ENCODE measurements at regions not wholly inside any gene's neighbourhood (a gene's known extent, or its start where the extent isn't known, plus 50 kb on each side); places are given as distances from the start of the nearest gene placed in this dataset.

DNA sequence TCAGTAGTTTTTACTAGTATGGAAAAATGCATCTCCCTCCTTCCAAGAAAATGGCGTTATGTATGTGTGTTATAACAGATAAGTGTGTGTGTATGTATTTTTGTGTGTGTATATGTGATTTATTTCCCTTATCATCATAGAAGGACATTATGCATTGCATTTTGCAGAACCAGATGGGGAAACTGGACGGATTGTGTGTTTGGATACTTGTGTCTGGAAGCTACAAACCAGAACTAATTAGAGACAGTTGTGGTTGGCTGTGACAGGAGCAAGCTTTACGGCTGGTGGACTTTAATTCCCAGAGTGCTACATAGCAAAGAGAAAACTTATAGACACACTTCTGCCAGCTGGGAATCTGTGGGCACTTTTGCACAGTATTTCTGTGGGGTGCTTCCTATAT is 162.5 kb downstream of the RWDD3 start:
- no peak overlapping the region for H3K4me3 ChIP-seq (ENCODE audit: low read length, poor library complexity, severe bottlenecking)
- no peaks in the 10 kb centered on the region for H3K9me3 ChIP-seq (ENCODE audit: insufficient read depth, low read depth, low read length)
- no peak overlapping the region for H2AFZ ChIP-seq (ENCODE audit: low read length)
- no peaks in the 10 kb centered on the region for H3K27me3 ChIP-seq (ENCODE audit: insufficient read depth, low read length, poor library complexity, severe bottlenecking)
- no peak overlapping the region for H3K9ac ChIP-seq (ENCODE audit: low read depth, low read length, poor library complexity, severe bottlenecking)
- no peaks in the 10 kb centered on the region for H3F3A ChIP-seq (ENCODE audit: low read depth)
- TF ChIP-seq CTCF (conservative IDR thresholded peaks at IDR 0.05; ENCODE audit: low read length) (no peak), EZH2phosphoT487 (IDR thresholded peaks at IDR 0.05; ENCODE audit: borderline replicate concordance) (no peak)
- no peak overlapping the region for H3K4me2 ChIP-seq (ENCODE audit: low read depth, low read length, poor library complexity, severe bottlenecking)
- no peaks in the 10 kb centered on the region for H3K36me3 ChIP-seq (ENCODE audit: insufficient read depth, low read length)
- H3K9me2 ChIP-seq (replicated peaks; ENCODE audit: low read depth, low read length): no peaks in the 10 kb centered on the region
- no peaks in the 10 kb centered on the region for H3K79me2 ChIP-seq (ENCODE audit: insufficient read depth, low read length)
- H4K20me1 ChIP-seq (ENCODE audit: insufficient read depth, low read length, poor library complexity, severe bottlenecking): no peaks in the 10 kb centered on the region
- no peaks in the 10 kb centered on the region for H3K4me1 ChIP-seq (ENCODE audit: insufficient read depth, low read length, poor library complexity, severe bottlenecking)

DNA sequence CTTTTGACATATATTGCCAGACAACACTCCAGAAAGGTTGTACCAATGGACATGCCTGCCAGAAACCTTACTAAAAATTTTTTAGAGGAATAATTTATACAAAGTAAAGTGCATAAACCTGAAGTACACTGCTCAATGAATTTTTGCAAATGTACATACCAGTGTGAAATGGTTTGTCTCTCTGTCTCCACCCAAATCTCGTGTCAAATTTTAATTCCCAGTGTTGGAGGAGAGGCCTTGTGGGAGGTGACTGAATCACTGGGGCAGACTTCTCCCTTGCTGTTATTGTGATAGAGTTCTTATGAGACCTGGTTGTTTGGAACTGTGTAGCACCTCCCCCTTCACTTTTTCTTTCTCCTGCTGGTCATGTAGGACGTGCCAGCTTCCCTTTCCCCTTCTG is 168.8 kb downstream of the RWDD3 start:
- no peaks in the 10 kb centered on the region for H3K36me3 ChIP-seq (ENCODE audit: insufficient read depth, low read length)
- no peak overlapping the region for H3K4me2 ChIP-seq (ENCODE audit: low read depth, low read length, poor library complexity, severe bottlenecking)
- H3K27me3 ChIP-seq (ENCODE audit: insufficient read depth, low read length, poor library complexity, severe bottlenecking): no peaks in the 10 kb centered on the region
- no peak overlapping the region for H2AFZ ChIP-seq (ENCODE audit: low read length)
- TF ChIP-seq CTCF (conservative IDR thresholded peaks at IDR 0.05; ENCODE audit: low read length): no peak
- no peak for TF ChIP-seq EZH2phosphoT487 (IDR thresholded peaks at IDR 0.05; ENCODE audit: borderline replicate concordance)
- no peaks in the 10 kb centered on the region for H3K9me3 ChIP-seq (ENCODE audit: insufficient read depth, low read depth, low read length)
- H3K79me2 ChIP-seq (ENCODE audit: insufficient read depth, low read length): no peaks in the 10 kb centered on the region
- no peaks in the 10 kb centered on the region for H3K4me1 ChIP-seq (ENCODE audit: insufficient read depth, low read length, poor library complexity, severe bottlenecking)
- H3F3A ChIP-seq (ENCODE audit: low read depth): no peaks in the 10 kb centered on the region
- no peaks in the 10 kb centered on the region for H4K20me1 ChIP-seq (ENCODE audit: insufficient read depth, low read length, poor library complexity, severe bottlenecking)
- H3K9ac ChIP-seq (ENCODE audit: low read depth, low read length, poor library complexity, severe bottlenecking): no peak overlapping the region
- H3K9me2 ChIP-seq (replicated peaks; ENCODE audit: low read depth, low read length): no peaks in the 10 kb centered on the region
- no peak overlapping the region for H3K4me3 ChIP-seq (ENCODE audit: low read length, poor library complexity, severe bottlenecking)

- no peaks in the 10 kb centered on the region for H3K9me2 ChIP-seq (replicated peaks; ENCODE audit: low read depth, low read length)
- H3K9ac ChIP-seq (ENCODE audit: low read depth, low read length, poor library complexity, severe bottlenecking): no peak overlapping the region
- no peaks in the 10 kb centered on the region for H3K9me3 ChIP-seq (ENCODE audit: insufficient read depth, low read depth, low read length)
- H3K36me3 ChIP-seq (ENCODE audit: insufficient read depth, low read length): no peaks in the 10 kb centered on the region
- TF ChIP-seq CTCF (conservative IDR thresholded peaks at IDR 0.05; ENCODE audit: low read length) (no peak), EZH2phosphoT487 (IDR thresholded peaks at IDR 0.05; ENCODE audit: borderline replicate concordance) (no peak)
- H3F3A ChIP-seq (ENCODE audit: low read depth): no peaks in the 10 kb centered on the region
- H3K79me2 ChIP-seq (ENCODE audit: insufficient read depth, low read length): no peaks in the 10 kb centered on the region
- H2AFZ ChIP-seq (ENCODE audit: low read length): no peak overlapping the region
- H3K4me3 ChIP-seq (ENCODE audit: low read length, poor library complexity, severe bottlenecking): no peak overlapping the region
- H4K20me1 ChIP-seq (ENCODE audit: insufficient read depth, low read length, poor library complexity, severe bottlenecking): no peaks in the 10 kb centered on the region
- H3K4me1 ChIP-seq (ENCODE audit: insufficient read depth, low read length, poor library complexity, severe bottlenecking): no peaks in the 10 kb centered on the region
- no peak overlapping the region for H3K4me2 ChIP-seq (ENCODE audit: low read depth, low read length, poor library complexity, severe bottlenecking)
- H3K27me3 ChIP-seq (ENCODE audit: insufficient read depth, low read length, poor library complexity, severe bottlenecking): no peaks in the 10 kb centered on the region
These were observed 172.3 kb downstream of the RWDD3 start for GRCh38 chr1:95406279-95406678.
